HG03064 (cell line): ENCODE measurements at regions not wholly inside any gene's neighbourhood (a gene's known extent, or its start where the extent isn't known, plus 50 kb on each side); places are given as distances from the start of the nearest gene placed in this dataset.

Experiments
- ATAC-seq: cut with Tn5 transposase; IDR thresholded peaks from one replicate; pipeline ENCODE4 v1.9.1; 2021; ENCODE audit warnings: low read depth; ENCODE audit not compliant: unreplicated experiment

- no peak for ATAC-seq
Measured at GRCh38 chr10:111131168-111131799, 54.5 kb downstream of the ADRA2A start.

DNA sequence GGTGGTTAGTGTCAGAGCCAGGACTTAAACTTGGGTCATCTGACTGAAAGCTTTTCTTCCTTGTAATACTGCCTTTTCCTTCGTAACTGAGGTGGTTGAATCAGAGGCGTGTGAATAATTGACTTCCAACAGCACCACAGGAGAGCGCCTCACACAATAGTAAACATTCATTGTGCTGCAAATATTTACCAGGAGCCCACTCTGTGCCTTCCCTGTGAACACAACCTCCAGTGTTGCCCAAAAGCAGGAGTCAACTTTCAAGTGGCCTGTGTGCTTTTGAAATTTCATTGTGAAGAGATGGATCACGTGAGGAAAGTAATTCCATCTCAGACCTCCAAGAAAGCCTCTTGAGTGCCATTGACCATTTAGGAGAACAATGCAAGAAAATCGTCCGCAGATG is 60.2 kb downstream of the ADRA2A start:
- ATAC-seq, result no peak

DNA sequence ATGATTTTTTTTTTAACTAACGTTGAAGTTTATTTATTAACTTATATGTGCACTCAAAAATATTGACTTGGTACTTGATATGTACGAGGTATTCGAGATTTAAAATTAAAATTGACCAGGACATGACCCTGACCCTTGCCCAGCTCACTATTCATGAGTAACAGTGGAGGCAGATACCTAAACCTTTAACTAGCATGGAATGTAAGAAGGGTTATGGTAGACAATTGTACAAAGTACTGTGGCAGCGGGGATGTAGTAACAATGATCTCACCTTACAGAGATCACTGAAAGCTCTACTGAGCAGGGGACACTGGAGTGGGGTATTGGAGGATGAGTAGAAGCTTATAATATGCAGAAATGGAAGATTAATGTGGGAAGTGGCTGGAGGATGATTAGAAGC is 60.8 kb downstream of the ADRA2A start:
- no peak for ATAC-seq

DNA sequence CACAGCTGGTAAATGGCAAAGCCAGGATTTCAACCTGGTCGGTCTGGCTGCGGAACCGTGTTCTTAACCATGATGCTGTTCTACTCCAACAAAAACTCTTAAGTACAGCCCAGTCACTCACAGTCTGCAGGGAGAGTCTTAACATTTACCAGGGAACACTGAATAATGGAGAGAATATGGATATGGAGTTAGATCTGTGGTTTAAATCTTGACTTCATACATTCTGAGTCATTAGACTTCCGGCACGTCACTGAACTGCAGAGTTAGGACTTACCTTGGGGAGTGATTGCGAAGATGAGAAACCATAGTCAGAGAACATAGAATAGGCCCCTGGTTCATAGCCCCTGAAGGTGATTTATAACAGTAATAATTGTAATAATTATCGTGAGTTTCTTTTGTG is 61.7 kb downstream of the ADRA2A start:
- ATAC-seq, result no peak

GRCh38 chr10:111139567-111139966 is 62.7 kb downstream of the ADRA2A start:
- no peak for ATAC-seq

DNA sequence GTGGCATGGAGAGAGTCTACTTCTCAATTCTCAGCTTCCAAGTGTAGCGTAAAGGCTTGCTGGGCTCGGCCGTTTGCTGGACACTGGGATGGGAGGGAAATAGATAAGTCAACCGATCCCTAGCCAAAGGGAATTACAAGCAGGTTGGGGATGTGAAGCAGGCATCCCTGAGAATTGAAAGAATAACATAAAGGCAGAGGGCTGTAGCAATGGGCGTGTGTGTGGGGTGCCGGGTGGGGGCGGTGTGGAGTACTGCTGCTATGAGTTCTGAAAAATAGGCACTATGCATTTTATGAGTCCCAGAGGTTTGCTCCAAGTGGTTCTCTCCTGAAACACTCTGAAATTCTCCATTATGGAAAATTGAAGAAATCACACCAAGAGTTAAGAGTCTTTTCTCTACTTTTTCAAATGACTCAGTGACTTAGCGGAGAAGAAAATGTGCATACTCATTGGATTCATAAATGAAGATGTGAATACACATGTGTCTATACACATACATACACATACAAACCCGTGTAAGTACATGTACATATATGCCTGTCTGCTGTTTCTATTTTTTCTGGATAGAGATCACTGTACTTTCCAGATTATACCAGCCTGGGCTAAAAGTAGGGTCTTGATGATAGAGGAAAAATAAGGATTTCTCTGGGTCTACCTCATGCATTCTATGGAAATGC is 65.4 kb downstream of the ADRA2A start:
- ATAC-seq, result no peak

GRCh38 chr10:111146025-111146640 is 69.3 kb downstream of the ADRA2A start:
- ATAC-seq, result no peak

DNA sequence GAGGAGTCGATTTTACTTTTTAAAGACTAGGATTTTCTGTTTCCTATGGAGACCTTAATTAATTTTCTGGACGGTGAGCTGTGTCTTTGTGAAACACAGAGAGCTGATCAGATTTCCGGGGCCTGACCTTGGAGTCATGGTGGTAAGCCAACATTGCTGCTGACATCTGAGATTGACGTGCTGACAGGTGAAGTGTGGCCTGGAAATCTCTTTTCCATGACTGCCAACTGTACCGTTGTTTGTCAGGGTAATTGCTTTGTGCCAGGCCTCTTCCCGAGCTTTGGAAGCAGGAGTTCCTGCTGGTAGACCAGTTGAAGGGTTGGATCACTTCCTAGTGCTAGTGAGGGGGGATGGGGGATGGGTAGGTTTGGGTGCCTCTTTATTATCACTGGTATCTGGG is 71.2 kb downstream of the ADRA2A start:
- ATAC-seq, result no peak

- ATAC-seq, result no peak
Measured at GRCh38 chr10:111148440-111148839, 71.6 kb downstream of the ADRA2A start.

DNA sequence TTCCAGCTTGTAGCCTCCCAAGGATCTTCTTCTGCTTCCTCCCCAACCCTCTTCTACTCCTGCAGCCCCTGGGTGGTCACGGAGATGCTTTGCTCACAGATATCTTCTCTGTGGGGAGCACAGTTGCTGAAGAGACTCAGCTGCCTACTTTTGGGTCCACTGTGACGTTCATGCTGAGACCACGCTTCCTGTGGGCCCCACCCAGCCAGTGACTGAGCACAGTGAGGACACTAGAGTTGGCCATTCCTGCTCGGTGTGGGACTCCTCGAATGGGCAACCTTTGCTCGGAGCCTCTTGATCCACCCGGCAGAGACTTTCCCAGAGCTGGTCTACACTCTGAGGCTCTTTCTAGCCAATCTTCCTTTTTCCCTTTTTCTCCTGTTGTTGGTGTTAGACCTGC is 73.9 kb downstream of the ADRA2A start:
- no peak for ATAC-seq

GRCh38 chr10:111151595-111152307 is 74.9 kb downstream of the ADRA2A start:
- no peak for ATAC-seq

- no peak for ATAC-seq
Measured at GRCh38 chr10:111156754-111157153, 79.9 kb downstream of the ADRA2A start.

GRCh38 chr10:111158595-111158994 is 81.8 kb downstream of the ADRA2A start:
- ATAC-seq, result no peak

GRCh38 chr10:111161109-111161874 is 84.5 kb downstream of the ADRA2A start:
- ATAC-seq, result no peak

- no peak for ATAC-seq
Measured at GRCh38 chr10:111171183-111171582, 94.4 kb downstream of the ADRA2A start.

DNA sequence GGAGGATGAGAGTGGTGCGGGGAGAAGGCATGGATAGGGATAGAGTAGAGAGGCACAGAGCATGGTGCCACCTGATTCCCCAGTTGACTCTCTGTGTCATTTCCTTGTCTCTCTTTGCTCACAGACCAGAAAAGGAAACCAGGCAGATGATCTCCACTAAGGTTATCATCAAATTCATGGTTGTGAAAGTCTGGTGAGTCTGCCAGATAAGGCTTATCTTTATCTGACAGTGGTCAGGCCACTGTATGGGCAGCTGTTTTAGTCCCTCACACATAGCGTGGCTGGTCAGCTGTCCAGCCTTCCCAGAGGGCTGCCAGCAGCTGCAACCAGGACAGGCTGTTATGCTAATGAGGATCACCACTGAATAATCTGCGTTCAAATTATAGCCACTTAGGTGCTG is 99.0 kb downstream of the ADRA2A start:
- no peak for ATAC-seq

- no peak for ATAC-seq
Measured at GRCh38 chr10:111177379-111177778, 100.5 kb downstream of the ADRA2A start.

GRCh38 chr10:111179514-111179913 is 102.7 kb downstream of the ADRA2A start:
- no peak for ATAC-seq

DNA sequence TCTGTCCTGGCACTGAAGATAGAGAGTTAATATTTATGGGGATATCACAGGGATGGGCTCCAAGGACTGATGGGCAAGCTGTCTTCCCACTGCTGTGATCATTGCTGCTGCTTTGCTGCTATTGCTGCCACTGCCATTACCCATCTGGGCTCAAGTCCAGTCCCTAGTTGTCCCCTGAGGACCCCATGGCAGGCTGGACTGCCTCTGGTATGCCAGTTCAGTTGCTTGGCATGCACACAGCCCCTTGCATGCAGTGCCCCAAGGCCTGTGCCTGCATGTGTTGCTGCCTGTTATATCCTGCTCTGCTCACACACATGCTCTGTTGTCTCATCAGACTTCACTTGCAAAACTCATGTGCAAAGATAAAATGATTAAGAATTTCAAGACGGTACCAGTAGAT is 109.5 kb downstream of the ADRA2A start:
- ATAC-seq, result no peak

DNA sequence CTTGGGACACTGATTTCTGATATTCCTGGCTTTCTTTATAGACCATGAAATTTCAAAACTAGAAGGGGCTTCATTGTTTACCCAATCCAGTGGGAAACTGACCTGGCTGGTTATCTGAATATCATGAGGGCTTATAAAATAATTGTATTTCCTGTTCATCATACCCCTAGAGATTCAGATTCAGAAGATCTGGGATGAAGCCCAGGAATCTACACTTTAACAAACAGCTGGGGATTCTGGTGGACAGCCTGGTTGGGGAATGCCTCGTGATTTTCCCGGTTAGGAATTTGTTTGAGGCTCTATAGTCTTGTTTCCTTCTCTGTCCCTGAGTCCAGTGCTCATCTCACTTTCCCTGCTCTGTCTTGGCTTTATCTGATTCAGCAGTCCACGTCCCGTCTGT is 110.3 kb downstream of the ADRA2A start:
- no peak for ATAC-seq

GRCh38 chr10:111199587-111199986 is 122.8 kb downstream of the ADRA2A start:
- ATAC-seq, result no peak
